Stimulated activated memory B cell treated with anti-CD40 and anti-IgM and Interleukin-4, amounts not matched to agents 10 μg/mL and 1 μg/mL and 100 μg/mL, for 72 hours (primary cell): ENCODE measurements at regions not wholly inside any gene's neighbourhood (a gene's known extent, or its start where the extent isn't known, plus 50 kb on each side); places are given as distances from the start of the nearest gene placed in this dataset.
"Not testable (repeated sequence)": the region's sequence is repeated elsewhere in the genome, so short reads cannot be mapped to it uniquely, and the experiment has no call there.

Source experiments
- ATAC-seq: fragments of 150-1000 bp; cut with Tn5 transposase; 2 replicates; pipeline ENCODE4 v1.10.0; 2021
- H3K27ac Mint-ChIP-seq: one replicate; pipeline ENCODE4 v1.8.0; 2022; ENCODE audit warnings: mild to moderate bottlenecking, mixed read lengths
- H3K27me3 Mint-ChIP-seq: one replicate; pipeline ENCODE4 v1.8.0; 2022; ENCODE audit warnings: mixed read lengths
- H3K36me3 Mint-ChIP-seq: one replicate; pipeline ENCODE4 v1.8.0; 2022; ENCODE audit warnings: mixed read lengths
- H3K4me1 Mint-ChIP-seq: one replicate; pipeline ENCODE4 v1.8.0; 2022; ENCODE audit warnings: mixed read lengths
- H3K4me3 Mint-ChIP-seq: one replicate; pipeline ENCODE4 v1.8.0; 2022; ENCODE audit warnings: mild to moderate bottlenecking, moderate library complexity, mixed read lengths
- H3K9me3 Mint-ChIP-seq: one replicate; pipeline ENCODE4 v1.8.0; 2022; ENCODE audit warnings: mixed read lengths

GRCh38 chr4:66804979-66805378 lies 740.3 kb downstream of the CENPC start:
- ATAC-seq = no peak
- Mint-ChIP-seq H3K27me3 (no peaks in the 10 kb centered on the region), H3K27ac (no peak overlapping the region), H3K4me1 (no peaks in the 10 kb centered on the region), H3K4me3 (no peak overlapping the region), H3K36me3 (no peaks in the 10 kb centered on the region), H3K9me3 (no peaks in the 10 kb centered on the region)

DNA sequence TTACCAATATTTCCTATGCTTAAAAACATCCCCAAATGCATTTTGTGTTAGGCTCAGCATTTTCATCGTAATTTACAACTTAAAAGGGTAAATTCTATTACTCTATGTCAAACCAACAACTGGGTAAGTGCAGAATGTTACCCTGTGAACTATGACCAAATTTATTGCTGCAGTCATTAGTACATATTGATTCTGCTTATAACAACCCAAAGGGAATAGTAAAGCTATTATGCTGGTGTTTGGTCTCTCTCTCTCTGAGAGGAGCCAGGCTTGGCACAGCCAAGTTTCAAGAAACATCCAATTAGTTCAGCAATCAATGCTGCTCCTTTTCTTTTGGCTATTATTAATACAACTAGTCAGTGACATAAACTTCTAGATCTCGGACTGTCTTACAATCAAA lies 747.7 kb downstream of the CENPC start:
- Mint-ChIP-seq H3K4me3 (no peak overlapping the region), H3K27ac (no peak overlapping the region), H3K9me3 (no peaks in the 10 kb centered on the region), H3K27me3 (no peaks in the 10 kb centered on the region), H3K36me3 (no peaks in the 10 kb centered on the region), H3K4me1 (no peaks in the 10 kb centered on the region)
- no peak for ATAC-seq

GRCh38 chr4:66795724-66796123 lies 749.6 kb downstream of the CENPC start:
- Mint-ChIP-seq H3K27me3 (no peaks in the 10 kb centered on the region), H3K27ac (no peak overlapping the region), H3K9me3 (no peaks in the 10 kb centered on the region), H3K4me1 (no peaks in the 10 kb centered on the region), H3K4me3 (no peak overlapping the region), H3K36me3 (no peaks in the 10 kb centered on the region)
- no peak for ATAC-seq

DNA sequence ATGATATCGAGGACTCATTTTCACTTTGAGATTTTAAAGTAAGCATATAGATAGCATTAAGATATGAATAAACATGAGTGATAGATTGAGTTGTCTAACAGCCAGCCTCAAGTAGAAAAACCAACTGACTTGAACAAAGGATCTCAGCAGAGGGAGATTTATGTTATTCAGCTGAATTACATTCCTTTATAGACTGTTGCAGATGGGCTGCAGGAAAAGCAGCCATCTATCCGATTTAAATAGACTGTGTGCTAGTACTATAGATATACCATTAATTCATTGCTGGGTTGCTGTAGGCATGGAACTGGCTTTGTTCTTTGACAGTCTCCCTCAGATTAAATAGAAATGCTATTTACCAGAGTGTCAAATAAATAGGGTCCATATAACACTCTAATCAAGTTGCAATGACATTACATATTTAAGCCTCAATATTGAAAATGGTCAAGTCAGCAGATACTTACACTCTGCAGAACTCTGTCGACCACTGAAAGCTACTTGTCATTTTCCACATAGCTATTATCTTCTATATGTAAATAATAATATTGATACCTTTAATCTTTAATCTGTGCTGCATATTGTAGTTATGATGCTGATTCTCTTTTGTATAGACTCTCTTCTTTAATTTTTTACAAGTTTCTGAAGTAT lies 750.8 kb downstream of the CENPC start:
- H3K9me3 Mint-ChIP-seq = no peaks in the 10 kb centered on the region
- H3K27me3 Mint-ChIP-seq = no peaks in the 10 kb centered on the region
- no peak for ATAC-seq
- H3K27ac Mint-ChIP-seq = no peak overlapping the region
- no peaks in the 10 kb centered on the region for H3K4me1 Mint-ChIP-seq
- H3K4me3 Mint-ChIP-seq = no peak overlapping the region
- no peaks in the 10 kb centered on the region for H3K36me3 Mint-ChIP-seq

GRCh38 chr4:66791686-66792085 lies 753.6 kb downstream of the CENPC start:
- Mint-ChIP-seq H3K27me3 (no peaks in the 10 kb centered on the region), H3K4me3 (no peak overlapping the region), H3K27ac (no peak overlapping the region), H3K9me3 (no peaks in the 10 kb centered on the region), H3K4me1 (no peaks in the 10 kb centered on the region), H3K36me3 (no peaks in the 10 kb centered on the region)
- ATAC-seq = no peak

DNA sequence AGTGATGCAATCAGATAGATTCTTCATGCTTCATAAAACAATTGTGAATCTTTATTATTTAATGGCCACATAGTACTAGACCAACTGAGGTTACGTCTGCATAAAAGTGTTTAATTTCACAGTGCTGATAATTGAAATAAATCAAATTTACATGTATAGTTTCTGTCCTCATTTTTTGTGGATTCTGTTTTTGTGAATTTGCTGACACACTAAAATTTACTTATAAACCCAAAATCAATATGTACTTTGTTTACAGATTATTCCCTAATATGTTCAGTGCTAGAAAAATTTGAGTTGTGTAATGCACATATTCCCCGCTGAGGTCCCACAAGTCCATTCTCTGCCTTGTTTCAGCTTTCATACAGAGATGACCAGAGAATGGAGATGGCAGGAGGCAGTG lies 759.8 kb downstream of the CENPC start:
- no peak for ATAC-seq
- H3K9me3 Mint-ChIP-seq = peaks cover 3% of the 10 kb centered on the region
- H3K27me3 Mint-ChIP-seq = no peaks in the 10 kb centered on the region
- H3K4me3 Mint-ChIP-seq = no peak overlapping the region
- H3K4me1 Mint-ChIP-seq = no peaks in the 10 kb centered on the region
- no peaks in the 10 kb centered on the region for H3K36me3 Mint-ChIP-seq
- no peak overlapping the region for H3K27ac Mint-ChIP-seq

- not testable (repeated sequence) for H3K4me1 Mint-ChIP-seq, ATAC-seq, H3K4me3 Mint-ChIP-seq, H3K9me3 Mint-ChIP-seq, H3K27me3 Mint-ChIP-seq, H3K27ac Mint-ChIP-seq, H3K36me3 Mint-ChIP-seq
Observed at GRCh38 chr4:66782751-66783150, 762.6 kb downstream of the CENPC start.

DNA sequence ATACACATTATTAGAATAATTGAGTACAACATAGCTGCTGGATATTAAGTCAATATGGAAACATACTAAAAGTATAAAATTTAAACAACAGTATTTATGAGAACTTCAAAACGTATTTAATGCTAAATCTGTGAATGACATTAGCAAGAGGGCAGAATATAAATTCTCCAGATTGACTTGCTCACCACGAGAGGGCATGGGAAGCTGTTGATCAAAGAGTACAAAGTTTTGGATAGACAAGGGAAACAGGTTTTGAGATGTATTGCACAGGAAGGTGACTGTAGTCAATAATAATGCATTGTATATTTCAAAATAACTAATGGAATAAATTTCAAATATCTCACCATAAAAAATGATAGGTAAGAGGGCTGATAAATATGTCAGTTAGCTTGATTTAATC lies 768.2 kb downstream of the CENPC start:
- ATAC-seq = no peak
- no peaks in the 10 kb centered on the region for H3K36me3 Mint-ChIP-seq
- H3K27me3 Mint-ChIP-seq = no peaks in the 10 kb centered on the region
- no peak overlapping the region for H3K27ac Mint-ChIP-seq
- H3K9me3 Mint-ChIP-seq = no peaks in the 10 kb centered on the region
- H3K4me3 Mint-ChIP-seq = no peak overlapping the region
- no peaks in the 10 kb centered on the region for H3K4me1 Mint-ChIP-seq

- Mint-ChIP-seq H3K4me3 (no peak overlapping the region), H3K36me3 (no peaks in the 10 kb centered on the region), H3K27ac (no peak overlapping the region), H3K4me1 (no peaks in the 10 kb centered on the region), H3K9me3 (no peaks in the 10 kb centered on the region), H3K27me3 (no peaks in the 10 kb centered on the region)
- ATAC-seq = no peak
Observed at GRCh38 chr4:66769441-66769840, 775.9 kb downstream of the CENPC start.

DNA sequence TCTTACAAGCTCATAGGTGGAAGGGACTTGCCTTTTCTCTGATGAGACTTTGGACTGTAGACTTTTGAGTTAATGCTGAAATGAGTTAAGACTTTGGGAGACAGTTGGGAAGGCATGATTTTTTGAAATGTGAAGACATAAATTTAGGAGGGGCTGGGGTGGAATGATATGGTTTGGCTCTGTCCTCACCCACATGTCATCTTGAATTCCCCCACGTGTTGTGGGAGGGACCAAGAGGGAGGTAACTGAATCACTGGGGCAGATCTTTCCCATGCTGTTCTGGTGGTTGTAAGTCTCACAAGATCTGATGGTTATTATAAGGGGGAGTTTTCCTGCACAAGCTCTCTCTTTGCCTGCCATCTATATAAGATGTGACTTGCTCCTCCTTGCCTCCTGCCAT lies 777.9 kb downstream of the CENPC start:
- no peak overlapping the region for H3K27ac Mint-ChIP-seq
- no peak overlapping the region for H3K4me3 Mint-ChIP-seq
- H3K27me3 Mint-ChIP-seq = no peaks in the 10 kb centered on the region
- no peaks in the 10 kb centered on the region for H3K9me3 Mint-ChIP-seq
- no peaks in the 10 kb centered on the region for H3K4me1 Mint-ChIP-seq
- ATAC-seq = no peak
- no peaks in the 10 kb centered on the region for H3K36me3 Mint-ChIP-seq

GRCh38 chr4:66766557-66766956 lies 778.7 kb downstream of the CENPC start:
- no peak overlapping the region for H3K4me3 Mint-ChIP-seq
- H3K9me3 Mint-ChIP-seq = no peaks in the 10 kb centered on the region
- no peaks in the 10 kb centered on the region for H3K27me3 Mint-ChIP-seq
- no peak overlapping the region for H3K27ac Mint-ChIP-seq
- no peaks in the 10 kb centered on the region for H3K4me1 Mint-ChIP-seq
- no peaks in the 10 kb centered on the region for H3K36me3 Mint-ChIP-seq
- ATAC-seq = no peak

GRCh38 chr4:66750273-66750672 lies 795.0 kb downstream of the CENPC start:
- no peaks in the 10 kb centered on the region for H3K36me3 Mint-ChIP-seq
- H3K27me3 Mint-ChIP-seq = no peaks in the 10 kb centered on the region

GRCh38 chr4:66746918-66747317 lies 798.4 kb downstream of the CENPC start:
- H3K4me1 Mint-ChIP-seq, H3K27me3 Mint-ChIP-seq, H3K9me3 Mint-ChIP-seq, H3K36me3 Mint-ChIP-seq, H3K27ac Mint-ChIP-seq, ATAC-seq, H3K4me3 Mint-ChIP-seq: not testable (repeated sequence)

More at GRCh38 chr4:66750273-66750672, 795.0 kb downstream of the CENPC start:
- ATAC-seq = no peak
- Mint-ChIP-seq H3K9me3 (peaks cover 3% of the 10 kb centered on the region), H3K4me3 (no peak overlapping the region), H3K4me1 (no peaks in the 10 kb centered on the region), H3K27ac (no peak overlapping the region)

DNA sequence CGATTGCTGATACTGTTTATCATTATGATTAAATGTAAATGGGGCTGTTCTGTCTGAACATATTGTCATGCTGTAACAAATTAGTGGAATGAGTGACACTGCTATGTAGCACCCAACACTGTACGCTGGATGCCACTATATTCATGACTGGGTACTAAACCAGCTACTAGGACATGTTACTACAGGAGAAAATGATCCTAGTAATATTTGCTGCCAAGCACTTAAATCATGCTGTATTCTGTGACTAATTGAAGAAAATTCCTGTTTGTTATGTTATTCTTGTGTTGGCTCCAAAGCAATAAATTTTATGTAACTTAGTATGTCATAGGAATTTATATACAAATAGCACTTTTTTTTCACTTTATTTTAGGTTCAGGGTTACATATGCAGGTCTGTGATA lies 804.2 kb downstream of the CENPC start:
- Mint-ChIP-seq H3K4me3 (no peak overlapping the region), H3K9me3 (no peaks in the 10 kb centered on the region), H3K27me3 (no peaks in the 10 kb centered on the region), H3K4me1 (no peaks in the 10 kb centered on the region), H3K27ac (no peak overlapping the region), H3K36me3 (no peaks in the 10 kb centered on the region)
- no peak for ATAC-seq

- no peak overlapping the region for H3K27ac Mint-ChIP-seq
- H3K36me3 Mint-ChIP-seq = no peaks in the 10 kb centered on the region
- no peaks in the 10 kb centered on the region for H3K27me3 Mint-ChIP-seq
- no peak overlapping the region for H3K4me3 Mint-ChIP-seq
- H3K4me1 Mint-ChIP-seq = no peaks in the 10 kb centered on the region
- peaks cover 3% of the 10 kb centered on the region for H3K9me3 Mint-ChIP-seq
- ATAC-seq = no peak
Observed at GRCh38 chr4:66736606-66737005, 808.7 kb downstream of the CENPC start.

GRCh38 chr4:66728280-66728679 lies 817.0 kb downstream of the CENPC start:
- no peaks in the 10 kb centered on the region for H3K4me1 Mint-ChIP-seq
- no peak overlapping the region for H3K27ac Mint-ChIP-seq
- peaks cover 3% of the 10 kb centered on the region for H3K9me3 Mint-ChIP-seq
- no peaks in the 10 kb centered on the region for H3K36me3 Mint-ChIP-seq
- no peaks in the 10 kb centered on the region for H3K27me3 Mint-ChIP-seq
- no peak overlapping the region for H3K4me3 Mint-ChIP-seq
- ATAC-seq = no peak
